SU-DHL-6 (cell line): ENCODE measurements at regions not wholly inside any gene's neighbourhood (a gene's known extent, or its start where the extent isn't known, plus 50 kb on each side); places are given as distances from the start of the nearest gene placed in this dataset.

Experiments
- H2AFZ ChIP-seq: fragments of 200-600 bp; sonication (generic); 2 replicates; pipeline ENCODE4 v1.6.1; 2014; ENCODE audit warnings: low read depth, mild to moderate bottlenecking, moderate library complexity, mixed read lengths, antibody characterized with exemption, low read length; ENCODE audit not compliant: severe bottlenecking
- H3F3A ChIP-seq: fragments of 200-600 bp; shearing (Covaris generic); 2 replicates; pipeline ENCODE4 v1.6.0; 2016; ENCODE audit warnings: antibody characterized with exemption, mild to moderate bottlenecking; ENCODE audit not compliant: insufficient read depth
- H3K27ac ChIP-seq: fragments of 200-600 bp; sonication (generic); 2 replicates; pipeline ENCODE4 v1.5.1; 2016; ENCODE audit warnings: low read depth, mild to moderate bottlenecking, low read length, moderate library complexity, mixed read lengths
- H3K27me3 ChIP-seq: fragments of 200-600 bp; sonication (generic), shearing (Covaris generic); 2 replicates; pipeline ENCODE4 v1.6.0; 2014; ENCODE audit warnings: mild to moderate bottlenecking, low read length
- H3K36me3 ChIP-seq: fragments of 200-600 bp; sonication (generic); 2 replicates; pipeline ENCODE4 v1.6.1; 2014; ENCODE audit warnings: mild to moderate bottlenecking, low read length, mixed read lengths
- H3K4me2 ChIP-seq: fragments of 300-600, 200-600 bp; shearing (Covaris generic), sonication (generic); 2 replicates; pipeline ENCODE4 v1.6.0; 2014; ENCODE audit warnings: low read length, low read depth, mild to moderate bottlenecking; ENCODE audit not compliant: poor library complexity, severe bottlenecking
- H3K4me3 ChIP-seq: fragments of 200-600 bp; sonication (generic); 2 replicates; pipeline ENCODE4 v1.5.1; 2014; ENCODE audit warnings: antibody characterized with exemption, low read length, mild to moderate bottlenecking, mixed read lengths; ENCODE audit not compliant: insufficient read depth, poor library complexity, severe bottlenecking
- H3K79me2 ChIP-seq: fragments of 200-600 bp; sonication (generic); 2 replicates; pipeline ENCODE4 v1.6.1; 2014; ENCODE audit warnings: mild to moderate bottlenecking, low read length, moderate library complexity; ENCODE audit not compliant: insufficient read depth
- H3K9ac ChIP-seq: fragments of 200-600 bp; sonication (generic); 2 replicates; pipeline ENCODE4 v1.7.0; 2014; ENCODE audit warnings: mild to moderate bottlenecking, low read length
- H3K9me2 ChIP-seq: fragments of 200-600 bp; sonication (generic); replicated peaks from 2 replicates; pipeline ENCODE4 v1.6.1; 2014; ENCODE audit warnings: low read length; ENCODE audit not compliant: insufficient read depth
- H3K9me3 ChIP-seq: fragments of 200-600 bp; sonication (generic); 2 replicates; pipeline ENCODE4 v1.6.1; 2014; ENCODE audit warnings: low read length, mixed read lengths; ENCODE audit not compliant: insufficient read depth
- H4K20me1 ChIP-seq: fragments of 200-600 bp; sonication (generic); 2 replicates; pipeline ENCODE4 v1.6.1; 2014; ENCODE audit warnings: low read depth, mild to moderate bottlenecking, antibody characterized with exemption, low read length, moderate library complexity, mixed read lengths
- EZH2phosphoT487 ChIP-seq: fragments of 200-600 bp; sonication (generic), shearing (Covaris generic); conservative IDR thresholded peaks from 2 replicates; pipeline ENCODE4 v1.6.1; 2018; ENCODE audit warnings: mild to moderate bottlenecking, antibody characterized with exemption, low read length, moderate library complexity, mixed read lengths
- TF ChIP-seq, protein P1 (sequence below): fragments of 200-600 bp; sonication (generic); IDR thresholded peaks from one replicate; pipeline ENCODE4 v1.5.1; 2017; ENCODE audit warnings: antibody characterized with exemption, mild to moderate bottlenecking, low read length, moderate library complexity; ENCODE audit not compliant: insufficient read depth, poor library complexity, severe bottlenecking

DNA sequence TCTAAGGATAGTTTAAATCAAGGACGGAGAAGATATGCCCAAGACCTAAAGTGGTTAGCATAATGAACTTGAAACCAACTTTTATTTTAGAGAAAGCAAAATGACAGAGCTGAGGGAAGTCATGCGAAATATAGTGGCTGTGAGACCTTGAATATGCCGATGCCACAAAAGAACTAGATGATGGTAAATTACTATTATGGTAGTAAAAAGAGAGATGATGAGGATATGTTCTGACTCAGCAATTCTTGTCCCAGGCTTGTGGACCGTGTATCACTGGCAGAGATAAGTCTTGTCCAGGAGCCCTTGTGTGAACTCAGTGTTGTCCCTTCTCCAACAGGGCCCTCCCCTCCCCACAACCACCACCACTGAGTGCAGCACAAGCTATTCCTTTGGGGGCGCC is 1605.6 kb upstream of the TENM3 start:
- no peak overlapping the region for H3K27ac ChIP-seq
- TF ChIP-seq, protein P1, sequence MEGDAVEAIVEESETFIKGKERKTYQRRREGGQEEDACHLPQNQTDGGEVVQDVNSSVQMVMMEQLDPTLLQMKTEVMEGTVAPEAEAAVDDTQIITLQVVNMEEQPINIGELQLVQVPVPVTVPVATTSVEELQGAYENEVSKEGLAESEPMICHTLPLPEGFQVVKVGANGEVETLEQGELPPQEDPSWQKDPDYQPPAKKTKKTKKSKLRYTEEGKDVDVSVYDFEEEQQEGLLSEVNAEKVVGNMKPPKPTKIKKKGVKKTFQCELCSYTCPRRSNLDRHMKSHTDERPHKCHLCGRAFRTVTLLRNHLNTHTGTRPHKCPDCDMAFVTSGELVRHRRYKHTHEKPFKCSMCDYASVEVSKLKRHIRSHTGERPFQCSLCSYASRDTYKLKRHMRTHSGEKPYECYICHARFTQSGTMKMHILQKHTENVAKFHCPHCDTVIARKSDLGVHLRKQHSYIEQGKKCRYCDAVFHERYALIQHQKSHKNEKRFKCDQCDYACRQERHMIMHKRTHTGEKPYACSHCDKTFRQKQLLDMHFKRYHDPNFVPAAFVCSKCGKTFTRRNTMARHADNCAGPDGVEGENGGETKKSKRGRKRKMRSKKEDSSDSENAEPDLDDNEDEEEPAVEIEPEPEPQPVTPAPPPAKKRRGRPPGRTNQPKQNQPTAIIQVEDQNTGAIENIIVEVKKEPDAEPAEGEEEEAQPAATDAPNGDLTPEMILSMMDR: no peak
- TF ChIP-seq EZH2phosphoT487: no peak

DNA sequence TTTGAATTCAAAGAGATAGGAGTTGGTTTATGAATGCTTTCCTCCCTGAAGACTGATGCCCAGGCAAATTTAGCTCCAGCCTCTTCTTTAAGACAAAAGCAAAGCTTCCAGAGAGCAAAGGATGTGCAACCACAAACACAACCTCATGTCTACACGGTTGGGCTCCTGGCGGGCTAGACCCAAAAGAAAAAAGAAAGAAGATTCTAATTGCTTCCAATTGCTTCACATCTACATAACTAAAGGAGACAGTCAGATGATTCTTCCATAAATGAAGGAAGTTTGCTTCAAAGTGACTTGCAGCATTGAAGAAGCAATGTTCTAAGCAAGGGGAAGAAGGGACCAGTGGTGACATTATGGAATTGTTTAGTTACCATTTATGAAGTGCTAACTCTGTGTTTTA is 1603.0 kb upstream of the TENM3 start:
- H3K27me3 ChIP-seq: no peaks in the 10 kb centered on the region
- H3F3A ChIP-seq: no peaks in the 10 kb centered on the region
- no peaks in the 10 kb centered on the region for H3K9me3 ChIP-seq
- no peak for TF ChIP-seq EZH2phosphoT487
- TF ChIP-seq, protein P1: no peak
- H3K79me2 ChIP-seq: no peaks in the 10 kb centered on the region
- H3K9me2 ChIP-seq: no peaks in the 10 kb centered on the region
- no peak overlapping the region for H3K4me2 ChIP-seq
- H3K4me3 ChIP-seq: no peak overlapping the region
- H2AFZ ChIP-seq: no peak overlapping the region
- H3K27ac ChIP-seq: no peak overlapping the region
- H3K9ac ChIP-seq: no peak overlapping the region
- H4K20me1 ChIP-seq: no peaks in the 10 kb centered on the region
- H3K36me3 ChIP-seq: no peaks in the 10 kb centered on the region

More for the DNA sequence above, 1605.6 kb upstream of the TENM3 start:
- no peaks in the 10 kb centered on the region for H3K9me2 ChIP-seq
- no peak overlapping the region for H3K4me2 ChIP-seq
- H3K4me3 ChIP-seq: no peak overlapping the region
- H3K79me2 ChIP-seq: no peaks in the 10 kb centered on the region
- H3K9ac ChIP-seq: no peak overlapping the region
- no peaks in the 10 kb centered on the region for H3K36me3 ChIP-seq
- no peaks in the 10 kb centered on the region for H4K20me1 ChIP-seq
- H3K27me3 ChIP-seq: no peaks in the 10 kb centered on the region
- H2AFZ ChIP-seq: no peak overlapping the region
- H3K9me3 ChIP-seq: no peaks in the 10 kb centered on the region
- H3F3A ChIP-seq: no peaks in the 10 kb centered on the region

DNA sequence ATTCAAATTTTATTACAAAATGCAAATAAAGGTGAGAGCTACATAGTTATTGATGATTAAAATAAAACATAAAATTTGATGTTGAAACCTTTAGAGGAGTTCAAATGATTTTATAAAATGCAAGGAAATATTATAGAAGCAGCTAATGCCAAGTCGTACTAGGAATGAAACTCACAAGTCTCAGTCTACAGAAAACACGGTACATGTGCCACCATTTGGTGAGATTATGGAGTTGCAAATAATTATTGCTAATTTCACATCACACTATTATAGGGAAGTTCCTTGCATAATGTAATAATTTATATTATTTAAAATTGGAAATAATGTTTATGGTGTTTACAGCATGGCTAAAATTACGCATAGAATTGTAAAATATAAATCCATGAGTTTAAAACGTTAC is 1601.7 kb upstream of the TENM3 start:
- H3K27ac ChIP-seq: no peak overlapping the region
- H3K9me2 ChIP-seq: no peaks in the 10 kb centered on the region
- no peak overlapping the region for H2AFZ ChIP-seq
- H3K4me3 ChIP-seq: no peak overlapping the region
- H3K27me3 ChIP-seq: no peaks in the 10 kb centered on the region
- no peak overlapping the region for H3K9ac ChIP-seq
- no peaks in the 10 kb centered on the region for H4K20me1 ChIP-seq
- H3K79me2 ChIP-seq: no peaks in the 10 kb centered on the region
- no peak overlapping the region for H3K4me2 ChIP-seq
- H3F3A ChIP-seq: no peaks in the 10 kb centered on the region
- H3K36me3 ChIP-seq: no peaks in the 10 kb centered on the region
- TF ChIP-seq, protein P1: no peak
- no peaks in the 10 kb centered on the region for H3K9me3 ChIP-seq

GRCh38 chr4:180642732-180643131 is 1600.5 kb upstream of the TENM3 start:
- no peaks in the 10 kb centered on the region for H4K20me1 ChIP-seq
- H3K79me2 ChIP-seq: no peaks in the 10 kb centered on the region
- H2AFZ ChIP-seq: no peak overlapping the region
- no peak overlapping the region for H3K4me3 ChIP-seq
- no peak overlapping the region for H3K9ac ChIP-seq
- H3K27me3 ChIP-seq: no peaks in the 10 kb centered on the region
- no peak overlapping the region for H3K27ac ChIP-seq
- no peaks in the 10 kb centered on the region for H3K36me3 ChIP-seq
- no peak overlapping the region for H3K4me2 ChIP-seq
- TF ChIP-seq, protein P1: no peak
- no peak for TF ChIP-seq EZH2phosphoT487
- H3F3A ChIP-seq: no peaks in the 10 kb centered on the region
- no peaks in the 10 kb centered on the region for H3K9me3 ChIP-seq
- H3K9me2 ChIP-seq: no peaks in the 10 kb centered on the region
